Ovary (tissue), 7 donors: ENCODE measurements at regions not wholly inside any gene's neighbourhood (a gene's known extent, or its start where the extent isn't known, plus 50 kb on each side); places are given as distances from the start of the nearest gene placed in this dataset.
"Not testable (repeated sequence)": the region's sequence is repeated elsewhere in the genome, so short reads cannot be mapped to it uniquely, and the experiment has no call there.

Experiments used
- DNase-seq, 5 donors: peaks; one replicate each; pipeline ENCODE4 v3.0.0-alpha.2; 2019 to 2020
- H3K27ac ChIP-seq, 2 donors: fragments of 200-600 bp; one replicate each; pipeline versions ENCODE4 v1.5.1 to v1.8.0; 2019 to 2022
- H3K27me3 ChIP-seq: fragments of 200-600 bp; one replicate; pipeline ENCODE4 v1.8.0; 2022
- H3K36me3 ChIP-seq: fragments of 200-600 bp; sonication (generic); one replicate; pipeline ENCODE4 v1.5.1; 2019
- H3K4me1 ChIP-seq: one replicate; pipeline ENCODE4 v1.8.1; 2013; ENCODE audit warnings: mild to moderate bottlenecking, moderate library complexity; ENCODE audit not compliant: insufficient read depth
- H3K4me3 ChIP-seq: fragments of 200-600 bp; sonication (generic); one replicate; pipeline ENCODE4 v1.5.1; 2017
- H3K9me3 ChIP-seq, 2 donors: fragments of 200-600 bp in 1 of 2; sonication (generic) in 1 of 2; one replicate each; pipeline versions ENCODE4 v1.5.1 to v1.8.1; 2013 to 2019; ENCODE audit warnings: mild to moderate bottlenecking in 1 of 2, moderate library complexity in 1 of 2
- CTCF ChIP-seq, 3 donors: fragments of 450-650 bp in 2 of 3; fragments of 200-600 bp in 1 of 3; IDR thresholded peaks; one replicate each; pipeline versions ENCODE4 v1.5.1 to v1.8.0; 2016 to 2022; ENCODE audit warnings: antibody characterized with exemption in 3 of 3, mild to moderate bottlenecking in 1 of 3
- EP300 ChIP-seq: sonication (generic); formaldehyde crosslinking; IDR thresholded peaks from one replicate; pipeline ENCODE4 v1.6.1; 2017; ENCODE audit warnings: antibody characterized with exemption
- POLR2A ChIP-seq: fragments of 450-650 bp; IDR thresholded peaks from one replicate; pipeline ENCODE4 v1.6.1; 2017; ENCODE audit warnings: antibody characterized with exemption, mild to moderate bottlenecking, moderate library complexity
- WGBS, 3 donors: extraction: QIAGEN DNeasy Blood & Tissue Kit in 1 of 3; methylation state at CpG; one replicate each; pipeline versions ENCODE4 v1.1.5 to v1.1.7; 2013 to 2017; 5-methylcytosine and 5-hydroxymethylcytosine counted together
- intact Hi-C, 4 donors: fragments of 100-400 bp; cut with DNase I; formaldehyde crosslinking; loops; one replicate each; pipeline versions ENCODE4 v1.11.0 to v1.15.1; 2022 to 2023
- donor health status: DM: no; HTN: no; CAD: no; lungs with moderate emphysema.
- donor health status: DM: no; HTN: no; CAD: no.
- donor health status: Bipolar disorder and iron deficiency.
- donor health status: DM: no; HTN: no; CAD: no.
- donor health status: DM: yes; HTN: yes; CAD: no.

GRCh38 chr1:181184621-181185020 lies 96.1 kb downstream of the IER5 start:
- intact Hi-C loops: loop anchor here in 2 of 4 donors (5.0 to 10.0 kb wide), 2 partner anchors 240 to 243 kb away; no protein-coding TSS in a partner anchor
- TF ChIP-seq EP300 (no peak), POLR2A (no peak)
- no peak for DNase-seq
- peaks cover 3% of the 10 kb centered on the region for H3K4me1 ChIP-seq
- H3K9me3 ChIP-seq: no peaks in the 10 kb centered on the region
- no peak overlapping the region for H3K27ac ChIP-seq
- H3K4me3 ChIP-seq: no peak overlapping the region
- 83 to 85% (median 84%) methylated on average over 5 of the region's 5 CpGs for WGBS, 3 donors
- H3K27me3 ChIP-seq: no peaks in the 10 kb centered on the region
- no peaks in the 10 kb centered on the region for H3K36me3 ChIP-seq

GRCh38 chr1:181185461-181185860 lies 97.0 kb downstream of the IER5 start:
- WGBS, 3 donors: 40 to 54% (median 53%) methylated on average over 3 of the region's 3 CpGs
- H3K36me3 ChIP-seq: no peaks in the 10 kb centered on the region
- H3K9me3 ChIP-seq: no peaks in the 10 kb centered on the region
- no peaks in the 10 kb centered on the region for H3K27me3 ChIP-seq
- intact Hi-C loops: loop anchor here in 2 of 4 donors (5.0 to 10.0 kb wide), 2 partner anchors 239 to 242 kb away; no protein-coding TSS in a partner anchor
- TF ChIP-seq POLR2A (no peak), EP300 (no peak), CTCF (IDR thresholded peaks at IDR 0.05) (no peak)
- peaks cover 1% of the 10 kb centered on the region for H3K4me1 ChIP-seq
- no peak overlapping the region for H3K27ac ChIP-seq
- no peak overlapping the region for H3K4me3 ChIP-seq
- DNase-seq: no peak

- not testable (repeated sequence) for H3K27me3 ChIP-seq, DNase-seq, H3K4me1 ChIP-seq, H3K27ac ChIP-seq, H3K36me3 ChIP-seq, H3K9me3 ChIP-seq, H3K4me3 ChIP-seq
- WGBS, 3 donors: 58 to 69% (median 68%) methylated on average over 4 of the region's 4 CpGs
- intact Hi-C loops: loop anchor here in 2 of 4 donors (5.0 to 10.0 kb wide), 2 partner anchors 239 to 241 kb away; no protein-coding TSS in a partner anchor
These were observed 97.6 kb downstream of the IER5 start for GRCh38 chr1:181186133-181186532.

GRCh38 chr1:181187337-181188126 lies 99.0 kb downstream of the IER5 start:
- no peaks in the 10 kb centered on the region for H3K27me3 ChIP-seq
- H3K36me3 ChIP-seq: no peaks in the 10 kb centered on the region
- TF ChIP-seq CTCF (IDR thresholded peaks at IDR 0.05) (no peak), EP300 (no peak)
- 66 to 72% (median 70%) methylated on average over 7 of the region's 7 CpGs for WGBS, 3 donors
- no peak for DNase-seq
- intact Hi-C loops: loop anchor here in 2 of 4 donors (5.0 to 10.0 kb wide), 2 partner anchors 237 to 240 kb away; no protein-coding TSS in a partner anchor
- peaks cover 1% of the 10 kb centered on the region for H3K4me1 ChIP-seq
- no peaks in the 10 kb centered on the region for H3K9me3 ChIP-seq
- H3K27ac ChIP-seq: no peak overlapping the region
- no peak overlapping the region for H3K4me3 ChIP-seq

- intact Hi-C loops: loop anchor here in 2 of 4 donors (5.0 to 10.0 kb wide), 2 partner anchors 236 to 238 kb away; no protein-coding TSS in a partner anchor
- Histone ChIP-seq H3K36me3 (no peaks in the 10 kb centered on the region), H3K27me3 (no peaks in the 10 kb centered on the region), H3K9me3 (no peaks in the 10 kb centered on the region), H3K4me3 (no peak overlapping the region), H3K4me1 (peaks cover 1% of the 10 kb centered on the region), H3K27ac (no peak overlapping the region)
- no peak for TF ChIP-seq POLR2A
- no peak for TF ChIP-seq CTCF (IDR thresholded peaks at IDR 0.05)
- no peak for TF ChIP-seq EP300
- WGBS, 3 donors: 70 to 74% (median 72%) methylated on average over 7 of the region's 7 CpGs
- no peak for DNase-seq
These were observed 100.7 kb downstream of the IER5 start for GRCh38 chr1:181189245-181189644.
